ENCODE measurements at regions not wholly inside any gene's neighbourhood (a gene's known extent, or its start where the extent isn't known, plus 50 kb on each side); places are given as distances from the start of the nearest gene placed in this dataset.

- no peak for DNase-seq (ENCODE audit: low spot score)
- Histone ChIP-seq H3K9me3 (ENCODE audit: control insufficient read depth in 4 of 4, low read length in 3 of 4) (no peaks in the 10 kb centered on the region), H3K27ac (ENCODE audit: low read depth in 1 of 2, low read length in 2 of 2) (peak overlapping the region; percentile 52 to 77), H3K36me3 (ENCODE audit: control insufficient read depth in 4 of 4, insufficient read depth in 3 of 4, low read depth in 1 of 4, low read length in 3 of 4) (peaks cover 0 to 3% (median 1%) of the 10 kb centered on the region in 4 donors), H3K4me1 (ENCODE audit: control insufficient read depth in 4 of 4, insufficient read depth in 4 of 4, low read length in 3 of 4) (peaks cover 2 to 28% (median 7%) of the 10 kb centered on the region in 4 donors), H3K4me3 (ENCODE audit: low read depth in 1 of 3, low read length in 3 of 3) (no peak overlapping the region), H3K9ac (ENCODE audit: low read depth in 1 of 2, low read length in 2 of 2) (no peak overlapping the region), H3K27me3 (ENCODE audit: control insufficient read depth in 4 of 4, insufficient read depth in 4 of 4, low read length in 3 of 4) (no peaks in the 10 kb centered on the region)
- WGBS: 28% methylated on average over 2 of the region's 2 CpGs
- peak; percentile 73 for TF ChIP-seq REST (IDR thresholded peaks at IDR 0.05)
- TF ChIP-seq TAF1 (conservative IDR thresholded peaks at IDR 0.05): no peak
- TF ChIP-seq SP1 (IDR thresholded peaks at IDR 0.05): peak; percentile 94
- peak; percentile 85 to 93 for TF ChIP-seq RXRA (IDR thresholded peaks at IDR 0.05)
- peak; percentile 86 for TF ChIP-seq YY1 (IDR thresholded peaks at IDR 0.05)
- TF ChIP-seq MAX (IDR thresholded peaks at IDR 0.05): peak; percentile 97
- TF ChIP-seq NR2F2 (IDR thresholded peaks at IDR 0.05): no peak
- TF ChIP-seq JUND (IDR thresholded peaks at IDR 0.05): peak; percentile 72 to 96
- TF ChIP-seq HNF4G (IDR thresholded peaks at IDR 0.05): peak; percentile 96
- TF ChIP-seq, protein P1, sequence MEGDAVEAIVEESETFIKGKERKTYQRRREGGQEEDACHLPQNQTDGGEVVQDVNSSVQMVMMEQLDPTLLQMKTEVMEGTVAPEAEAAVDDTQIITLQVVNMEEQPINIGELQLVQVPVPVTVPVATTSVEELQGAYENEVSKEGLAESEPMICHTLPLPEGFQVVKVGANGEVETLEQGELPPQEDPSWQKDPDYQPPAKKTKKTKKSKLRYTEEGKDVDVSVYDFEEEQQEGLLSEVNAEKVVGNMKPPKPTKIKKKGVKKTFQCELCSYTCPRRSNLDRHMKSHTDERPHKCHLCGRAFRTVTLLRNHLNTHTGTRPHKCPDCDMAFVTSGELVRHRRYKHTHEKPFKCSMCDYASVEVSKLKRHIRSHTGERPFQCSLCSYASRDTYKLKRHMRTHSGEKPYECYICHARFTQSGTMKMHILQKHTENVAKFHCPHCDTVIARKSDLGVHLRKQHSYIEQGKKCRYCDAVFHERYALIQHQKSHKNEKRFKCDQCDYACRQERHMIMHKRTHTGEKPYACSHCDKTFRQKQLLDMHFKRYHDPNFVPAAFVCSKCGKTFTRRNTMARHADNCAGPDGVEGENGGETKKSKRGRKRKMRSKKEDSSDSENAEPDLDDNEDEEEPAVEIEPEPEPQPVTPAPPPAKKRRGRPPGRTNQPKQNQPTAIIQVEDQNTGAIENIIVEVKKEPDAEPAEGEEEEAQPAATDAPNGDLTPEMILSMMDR (IDR thresholded peaks at IDR 0.05; ENCODE audit: low read depth, low read length, missing input control): no peak
- TF ChIP-seq FOXA2 (IDR thresholded peaks at IDR 0.05): peak; percentile 97
- TF ChIP-seq RAD21 (IDR thresholded peaks at IDR 0.05): peak; percentile 57 to 65
- TF ChIP-seq ATF3 (IDR thresholded peaks at IDR 0.05): peak; percentile 70
- TF ChIP-seq EGR1 (IDR thresholded peaks at IDR 0.05; ENCODE audit: low read depth in 2 of 2): peak in 1 of 2 donors; percentile 81
- TF ChIP-seq ZBTB33 (IDR thresholded peaks at IDR 0.05): peak; percentile 72
- peak in 1 of 2 donors; percentile 77 for TF ChIP-seq GABPA (IDR thresholded peaks at IDR 0.05 in 1 of 2, conservative IDR thresholded peaks at IDR 0.05 in 1 of 2)
- peak; percentile 97 for TF ChIP-seq FOXA1 (IDR thresholded peaks at IDR 0.05)
- peak; percentile 99 to 100 for TF ChIP-seq HNF4A (conservative IDR thresholded peaks at IDR 0.05)
Measured at GRCh38 chr14:103213331-103213730, 90.1 kb downstream of the TNFAIP2 start.

Data from liver (tissue), 8 donors.